Stimulated activated CD8-positive, alpha-beta memory T cell treated with anti-CD3 and anti-CD28 coated beads, Interleukin-7, amount 100 ng/mL, for 4 hours (primary cell): ENCODE measurements at regions not wholly inside any gene's neighbourhood (a gene's known extent, or its start where the extent isn't known, plus 50 kb on each side); places are given as distances from the start of the nearest gene placed in this dataset.
"Not testable (repeated sequence)": the region's sequence is repeated elsewhere in the genome, so short reads cannot be mapped to it uniquely, and the experiment has no call there.

ENCODE experiments used
- DNase-seq, 2 donors: peaks; one replicate each; pipeline ENCODE4 v3.0.0-alpha.2; 2020; ENCODE audit warnings: low read depth in 2 of 2

GRCh38 chr7:1300206-1300605, 67.5 kb downstream of the UNCX start:
- no peak for DNase-seq

DNA sequence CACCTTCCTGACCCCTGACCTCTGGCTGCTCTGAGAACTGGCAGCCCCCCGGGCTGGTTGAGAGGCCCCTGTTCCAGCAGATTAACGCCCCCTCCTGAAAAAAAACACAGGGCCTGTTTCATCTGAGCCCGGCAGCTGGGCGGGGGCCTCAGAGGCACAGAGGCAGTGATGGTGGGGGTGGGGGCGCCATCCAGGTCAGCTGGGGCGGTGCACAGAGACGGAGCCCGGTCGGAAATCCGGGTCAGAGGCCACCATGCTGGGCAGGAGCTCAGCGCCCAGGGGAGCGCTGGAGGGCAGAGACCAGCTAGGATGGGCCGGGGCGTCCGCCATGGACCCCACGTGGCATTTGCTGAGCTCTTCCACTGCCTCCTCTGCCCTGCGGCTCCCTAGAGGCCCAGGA, 68.0 kb downstream of the UNCX start:
- no peak for DNase-seq

DNA sequence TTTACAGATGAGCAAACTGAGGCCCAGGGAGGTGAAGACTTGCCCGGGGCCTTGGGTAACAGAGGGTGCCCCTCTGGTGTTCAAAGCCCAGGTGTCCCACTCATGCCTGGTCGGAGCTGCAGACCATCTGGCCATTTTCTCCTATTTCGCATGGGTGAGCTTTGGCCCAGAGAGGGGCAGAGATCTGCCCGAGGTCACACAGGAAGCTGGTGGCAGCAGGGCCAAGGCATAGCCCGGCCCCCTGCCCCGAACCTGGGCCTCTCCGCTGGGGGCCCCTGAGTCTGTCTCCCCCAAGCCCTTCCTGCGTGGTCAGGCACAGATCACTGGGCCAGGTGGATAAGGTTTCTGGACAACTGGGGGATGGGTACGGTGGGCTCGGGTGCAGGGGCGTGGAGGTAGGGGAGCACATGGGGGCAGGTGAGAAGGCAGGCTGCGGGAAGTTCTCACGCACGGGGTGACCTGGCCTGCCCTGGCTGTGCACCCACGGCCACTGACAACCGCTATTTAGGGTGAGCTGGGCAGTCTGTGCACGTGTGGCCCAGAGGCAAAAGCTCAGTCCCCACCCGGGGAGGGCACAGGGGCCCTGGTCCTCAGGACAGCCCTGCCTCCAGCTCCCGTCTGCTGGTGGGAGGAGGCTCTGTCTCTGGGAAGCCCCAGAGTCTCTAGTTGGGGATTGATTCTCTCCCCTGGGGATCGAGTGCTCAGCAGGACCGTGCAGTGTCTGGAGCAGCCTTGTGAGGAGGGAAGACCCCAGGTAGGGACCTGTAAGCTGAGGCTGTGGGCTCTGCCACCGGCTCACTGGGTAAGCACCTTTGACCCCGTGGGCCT, 68.6 kb downstream of the UNCX start:
- no peak for DNase-seq

GRCh38 chr7:1301882-1302251, 69.2 kb downstream of the UNCX start:
- DNase-seq = no peak

DNA sequence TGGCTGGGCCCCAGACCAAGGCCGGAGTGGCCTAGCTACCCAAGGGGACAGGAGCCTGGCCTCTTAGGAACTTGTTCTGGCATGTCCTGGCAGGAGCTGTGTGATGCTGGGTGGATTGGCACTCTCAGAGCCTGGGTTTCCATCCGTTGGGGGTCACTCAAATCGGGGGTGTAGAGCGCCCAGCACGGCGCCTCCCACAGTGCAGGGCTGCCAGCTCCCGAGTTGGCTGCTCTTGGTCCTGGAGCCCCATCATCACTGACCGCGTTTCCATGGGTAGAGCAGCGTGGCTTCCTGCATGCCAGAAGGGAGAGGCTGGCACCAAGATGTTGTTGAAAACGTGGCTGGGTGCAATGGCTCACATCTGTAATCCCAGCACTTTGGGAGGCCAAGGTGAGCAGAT, 70.3 kb downstream of the UNCX start:
- DNase-seq = no peak

- not testable (repeated sequence) for DNase-seq
Measured at GRCh38 chr7:1304011-1304410, 71.3 kb downstream of the UNCX start.

DNA sequence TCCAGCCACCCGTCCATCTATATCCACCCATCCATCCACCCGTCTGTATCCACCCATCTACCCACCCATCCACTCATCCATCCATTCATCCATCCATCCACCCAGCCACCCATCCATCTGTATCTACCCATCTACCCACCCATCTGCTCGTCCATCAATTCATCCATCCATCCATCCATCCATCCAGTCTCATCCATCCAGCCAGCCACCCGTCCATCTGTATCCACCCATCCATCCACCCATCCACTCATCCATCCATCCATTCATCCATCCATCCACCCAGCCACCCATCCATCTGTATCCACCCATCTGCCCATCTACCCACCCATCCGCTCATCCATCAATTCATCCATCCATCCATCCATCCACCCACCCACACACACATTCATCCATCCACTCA, 73.2 kb downstream of the UNCX start:
- no peak for DNase-seq

DNA sequence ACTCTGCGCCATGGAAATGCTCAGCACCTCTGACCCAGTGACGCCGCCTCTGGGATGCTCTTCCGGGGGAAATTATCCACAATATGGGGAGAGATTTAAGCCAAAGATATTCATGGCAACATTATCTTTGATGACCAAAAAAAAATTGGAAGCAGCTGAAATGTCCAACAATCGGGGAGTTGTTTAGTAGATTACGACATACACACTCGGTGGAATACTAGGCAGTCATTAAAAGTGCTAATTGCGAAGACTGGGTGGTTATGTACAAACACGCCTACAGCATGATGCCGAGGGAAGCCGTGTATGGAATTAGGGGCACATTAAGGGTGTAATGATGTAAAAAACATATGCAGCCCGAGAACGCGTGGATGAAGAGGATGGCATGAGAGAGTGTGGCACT, 75.2 kb downstream of the UNCX start:
- no peak for DNase-seq

GRCh38 chr7:1309290-1309689, 76.6 kb downstream of the UNCX start:
- DNase-seq = no peak

DNA sequence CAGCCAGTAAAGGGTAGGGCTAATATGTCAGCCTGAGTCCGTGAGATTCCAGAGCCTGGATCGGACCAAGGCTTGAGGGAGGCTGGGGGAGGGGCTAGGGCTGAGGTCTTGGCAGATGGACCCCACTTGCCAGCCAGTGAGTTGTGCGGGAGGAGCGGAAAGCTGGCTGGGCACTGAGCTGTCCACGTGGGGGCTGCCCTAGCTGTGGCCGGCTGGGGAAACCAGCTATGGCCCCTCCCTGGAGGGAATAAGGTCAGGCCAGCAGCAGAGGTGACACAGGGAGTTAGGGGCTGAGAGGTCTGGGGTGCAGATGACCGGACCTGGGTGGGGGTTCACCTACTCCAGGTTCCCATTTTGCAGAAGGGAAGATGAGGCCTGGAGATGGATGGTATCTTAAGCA, 77.3 kb downstream of the UNCX start:
- DNase-seq = no peak

GRCh38 chr7:1310936-1311335, 78.3 kb downstream of the UNCX start:
- no peak for DNase-seq

DNA sequence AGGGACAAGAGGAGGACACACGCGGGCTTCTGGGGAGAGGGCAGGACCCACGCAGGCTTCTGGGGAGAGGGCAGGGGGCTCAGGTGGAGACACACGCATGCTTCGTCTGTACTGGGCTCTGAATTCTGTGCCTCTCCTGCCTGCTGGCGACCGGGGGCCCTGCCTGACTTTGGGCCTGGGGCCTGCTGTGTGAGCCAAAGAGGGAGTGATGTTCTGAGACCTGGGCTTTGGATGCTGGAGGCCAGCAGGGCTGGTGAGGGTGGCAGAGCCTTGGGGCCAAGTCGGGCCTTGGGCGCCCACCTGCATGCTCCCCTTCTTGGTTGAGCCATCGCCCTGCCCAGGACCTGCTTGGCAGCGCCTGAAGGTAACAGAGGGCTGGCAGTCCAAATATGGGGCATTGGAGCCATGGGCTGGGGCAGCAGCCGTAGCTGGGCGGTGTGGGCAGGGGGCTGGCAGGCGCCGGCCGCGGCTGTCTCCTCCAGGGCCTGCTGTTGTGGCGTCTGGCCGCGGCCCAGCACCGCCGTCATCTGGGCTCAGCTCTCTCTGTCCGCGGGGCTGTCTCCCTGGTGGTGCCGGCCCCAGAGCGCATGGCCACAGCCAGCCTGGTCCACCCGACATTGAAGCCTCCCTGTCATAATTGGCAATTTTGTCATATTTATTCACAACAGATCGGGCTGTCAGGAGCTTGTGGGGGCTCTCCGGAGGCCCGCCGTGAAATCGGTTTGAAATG, 78.9 kb downstream of the UNCX start:
- no peak for DNase-seq

- no peak for DNase-seq
Measured at GRCh38 chr7:1312136-1313070, 79.7 kb downstream of the UNCX start.

DNA sequence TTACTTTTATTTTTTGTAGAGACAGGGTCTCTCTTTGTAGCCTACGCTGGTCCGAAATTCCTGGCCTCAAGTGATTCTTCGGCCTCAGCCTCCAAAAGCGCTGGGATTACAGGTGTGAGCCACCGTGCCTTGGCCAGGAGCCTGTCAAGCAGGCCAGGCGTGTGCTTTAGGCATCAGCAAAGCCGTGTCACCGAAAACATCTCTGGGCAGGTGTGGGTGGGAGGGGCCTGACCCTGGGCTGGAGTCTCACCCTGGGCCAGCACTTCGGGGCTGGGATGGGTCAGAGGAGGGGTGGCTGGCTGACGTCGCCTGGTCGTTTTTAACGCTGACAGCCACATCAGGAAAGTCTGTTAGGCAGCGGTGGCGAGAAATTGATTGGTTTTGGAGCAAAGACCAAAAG, 80.9 kb downstream of the UNCX start:
- no peak for DNase-seq

DNA sequence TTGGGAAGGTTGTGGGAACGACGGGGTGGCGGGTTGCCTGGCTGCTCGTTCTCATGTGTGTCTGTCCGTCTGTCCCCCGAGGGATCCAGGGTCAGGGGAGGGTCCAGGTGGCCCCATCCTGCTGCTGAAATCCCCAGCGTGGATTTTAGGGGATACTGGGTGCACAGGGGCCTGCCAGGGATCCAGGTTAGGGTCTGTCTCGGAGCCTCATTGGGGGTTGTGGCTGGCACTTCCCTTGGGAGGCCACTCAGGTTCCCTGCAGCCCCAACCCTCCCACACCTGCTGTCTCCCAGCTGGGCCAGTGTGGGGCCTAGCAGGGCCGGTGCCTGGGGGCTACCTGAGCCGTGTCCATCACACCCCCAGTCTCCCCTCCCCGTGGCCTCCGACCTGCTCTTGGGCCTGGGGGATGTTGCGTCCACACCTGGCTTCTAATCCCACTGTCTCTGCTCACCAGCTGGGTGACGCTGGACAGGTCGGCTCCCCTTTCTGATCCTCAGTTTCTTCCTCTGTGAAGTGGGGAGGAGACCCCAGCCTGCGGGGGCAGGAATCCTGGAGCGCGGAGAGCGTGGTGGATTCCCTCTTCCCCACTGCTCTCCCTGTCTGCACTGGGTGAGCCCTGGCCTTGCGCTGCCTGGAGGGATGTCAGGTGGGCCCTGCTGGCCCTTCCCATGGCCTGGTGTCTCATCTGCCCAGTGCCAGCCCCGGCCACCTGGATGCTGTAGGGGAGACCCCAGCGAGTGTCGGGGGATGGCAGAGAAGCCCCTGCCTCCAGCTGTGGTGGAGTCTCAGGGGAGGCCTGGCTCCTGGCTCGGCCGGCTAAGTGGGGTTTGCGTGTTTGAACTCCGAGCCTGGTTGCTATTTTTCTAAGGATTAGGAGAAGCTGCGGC, 81.6 kb downstream of the UNCX start:
- no peak for DNase-seq

DNA sequence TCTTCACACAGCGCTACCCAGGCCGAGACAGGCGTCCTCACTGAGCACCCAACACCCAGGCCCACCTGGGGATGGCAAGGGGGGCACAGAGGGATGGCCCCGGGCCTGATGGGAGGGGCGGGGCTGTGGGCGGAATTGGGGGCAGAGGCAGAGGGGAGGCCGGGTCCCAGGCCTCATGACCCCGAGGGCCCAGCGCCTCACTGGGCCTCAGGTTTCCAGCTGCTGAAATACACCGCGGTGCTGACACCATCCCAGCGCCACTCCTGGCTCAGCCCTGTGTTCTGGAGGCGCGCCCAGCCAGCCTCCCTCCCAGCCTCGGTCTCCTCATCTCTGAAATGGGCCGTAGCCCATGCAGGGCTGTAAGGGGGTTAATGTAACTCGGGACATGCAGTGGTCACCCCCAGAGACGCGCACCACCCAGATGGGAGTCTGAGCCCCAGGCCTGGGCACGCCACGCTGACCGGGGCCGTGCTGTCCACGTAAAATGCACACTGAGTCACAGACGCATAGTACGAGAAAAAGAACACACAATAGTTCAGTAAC, 82.3 kb downstream of the UNCX start:
- no peak for DNase-seq

- no peak for DNase-seq
Measured at GRCh38 chr7:1316086-1316485, 83.4 kb downstream of the UNCX start.

- no peak for DNase-seq
Measured at GRCh38 chr7:1317646-1318045, 85.0 kb downstream of the UNCX start.

- DNase-seq = no peak
Measured at GRCh38 chr7:1318051-1318450, 85.4 kb downstream of the UNCX start.

DNA sequence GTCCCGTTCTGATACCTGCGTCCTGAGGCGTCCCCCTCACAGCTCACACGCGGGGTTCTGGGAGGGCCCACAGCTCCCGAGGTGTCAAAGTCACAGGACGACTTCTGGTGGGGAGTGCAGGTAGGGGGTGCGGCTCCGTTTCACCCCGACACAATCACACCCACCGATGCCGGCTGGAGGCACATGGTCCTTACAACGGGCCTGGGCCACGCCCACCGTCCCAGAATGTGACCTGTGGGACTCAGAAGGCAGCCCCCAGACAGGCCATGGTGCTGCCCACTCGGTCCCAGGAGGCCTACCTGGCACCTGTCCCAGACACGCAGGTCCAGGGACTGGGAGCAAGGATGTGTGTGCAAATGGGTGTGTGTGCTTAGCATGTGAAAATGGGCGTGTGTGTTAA, 86.0 kb downstream of the UNCX start:
- no peak for DNase-seq

DNA sequence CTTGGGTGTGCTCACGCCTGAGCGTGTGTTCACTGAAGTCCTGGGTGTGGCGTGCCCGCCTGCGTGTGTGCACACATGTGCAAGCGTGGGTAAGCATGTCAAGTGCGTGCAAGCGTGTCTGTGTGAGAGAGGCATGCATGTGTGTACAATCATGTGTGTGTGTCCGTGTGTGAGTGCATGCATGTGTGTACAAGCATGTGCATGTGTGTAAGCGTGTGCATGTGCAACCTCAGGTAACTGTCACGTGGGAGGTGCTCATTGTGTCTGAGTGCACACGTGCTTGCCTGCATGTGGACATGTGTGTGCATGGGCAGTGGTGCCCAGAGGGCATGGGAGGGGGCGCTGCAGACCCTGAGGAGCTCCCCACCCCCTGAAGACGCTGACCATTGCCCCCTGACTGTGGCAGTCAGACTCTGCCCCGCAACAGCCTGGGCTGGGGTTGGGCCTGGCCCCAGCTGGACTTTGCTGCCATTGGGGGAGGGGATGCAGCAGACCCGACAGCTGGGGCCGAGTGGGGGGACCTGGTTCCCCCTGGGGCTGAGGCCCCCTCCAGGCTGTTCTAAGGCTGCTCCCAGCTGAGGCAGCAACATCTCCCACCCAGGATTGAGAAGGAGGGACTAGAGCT, 88.1 kb downstream of the UNCX start:
- no peak for DNase-seq
